ENCODE measurements at regions not wholly inside any gene's neighbourhood (a gene's known extent, or its start where the extent isn't known, plus 50 kb on each side); places are given as distances from the start of the nearest gene placed in this dataset.

DNA sequence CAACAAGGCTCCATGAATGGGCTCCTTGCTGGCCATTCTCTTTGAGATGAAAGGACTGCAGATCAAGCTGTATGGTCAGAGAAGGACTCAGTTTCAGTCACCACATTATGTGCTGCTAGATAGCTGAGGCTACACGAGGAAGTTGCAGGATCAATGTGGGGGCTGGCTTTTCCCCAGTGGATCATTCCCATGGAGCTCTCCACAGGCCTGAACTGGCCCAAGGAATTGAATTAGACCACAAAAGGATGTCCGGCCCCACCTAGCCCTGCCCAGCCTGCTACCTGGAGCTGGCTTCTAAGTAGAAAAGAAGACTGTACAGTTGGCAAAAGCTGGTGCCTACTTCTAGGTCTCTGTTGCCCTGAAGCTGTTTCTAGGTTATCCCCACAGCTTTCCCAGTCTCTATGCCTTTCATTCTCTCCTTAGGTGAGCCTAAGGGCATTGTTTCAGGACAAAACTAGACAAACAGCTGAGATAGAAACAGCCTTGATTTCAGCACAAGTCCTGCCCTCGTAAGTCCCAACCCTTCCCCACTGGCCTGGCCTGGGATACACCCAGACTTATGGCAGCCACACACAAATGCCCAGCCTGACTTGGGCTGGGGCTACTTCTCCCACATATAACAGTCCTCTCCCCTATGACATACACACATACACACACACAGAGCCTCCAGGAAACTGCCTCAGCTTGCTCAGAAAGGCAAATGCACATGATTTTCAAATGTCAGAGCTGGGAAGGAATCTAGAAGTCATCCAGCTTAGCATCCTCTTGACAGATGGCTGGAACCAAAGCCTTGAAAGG is 129.1 kb upstream of the NCAM1 start (continued):
- TF ChIP-seq GABPA (IDR thresholded peaks at IDR 0.05 in 1 of 2, conservative IDR thresholded peaks at IDR 0.05 in 1 of 2) (no peak), FOXA1 (IDR thresholded peaks at IDR 0.05) (no peak), MAX (IDR thresholded peaks at IDR 0.05) (no peak), JUND (IDR thresholded peaks at IDR 0.05) (no peak), CTCF (IDR thresholded peaks at IDR 0.05; ENCODE audit: low read depth, low read length, missing input control) (no peak)

- H3K9me3 ChIP-seq (ENCODE audit: control insufficient read depth in 4 of 4, low read length in 3 of 4), result no peaks in the 10 kb centered on the region
- H3K36me3 ChIP-seq (ENCODE audit: control insufficient read depth in 4 of 4, insufficient read depth in 3 of 4, low read depth in 1 of 4, low read length in 3 of 4), result no peaks in the 10 kb centered on the region
- 22% methylated on average over 5 of the region's 5 CpGs for WGBS
- peaks cover 0 to 6% (median 0%) of the 10 kb centered on the region in 4 donors for H3K27me3 ChIP-seq (ENCODE audit: control insufficient read depth in 4 of 4, insufficient read depth in 4 of 4, low read length in 3 of 4)
- no peak for TF ChIP-seq HNF4A (conservative IDR thresholded peaks at IDR 0.05)
- TF ChIP-seq ZBTB33 (IDR thresholded peaks at IDR 0.05), result no peak
- TF ChIP-seq YY1 (IDR thresholded peaks at IDR 0.05), result no peak
- no peak for TF ChIP-seq SP1 (IDR thresholded peaks at IDR 0.05)
- no peak for TF ChIP-seq RAD21 (IDR thresholded peaks at IDR 0.05)
- TF ChIP-seq ATF3 (IDR thresholded peaks at IDR 0.05), result no peak
- TF ChIP-seq FOXA2 (IDR thresholded peaks at IDR 0.05), result no peak
- no peak for TF ChIP-seq RXRA (IDR thresholded peaks at IDR 0.05)
- no peak for TF ChIP-seq MAX (IDR thresholded peaks at IDR 0.05)
- TF ChIP-seq TAF1 (conservative IDR thresholded peaks at IDR 0.05), result no peak
- no peak for TF ChIP-seq GABPA (IDR thresholded peaks at IDR 0.05 in 1 of 2, conservative IDR thresholded peaks at IDR 0.05 in 1 of 2)
- no peak for TF ChIP-seq FOXA1 (IDR thresholded peaks at IDR 0.05)
- TF ChIP-seq EGR1 (IDR thresholded peaks at IDR 0.05; ENCODE audit: low read depth in 2 of 2), result no peak
- no peak for TF ChIP-seq CTCF (IDR thresholded peaks at IDR 0.05; ENCODE audit: low read depth, low read length, missing input control)
- no peak for TF ChIP-seq JUND (IDR thresholded peaks at IDR 0.05)
- TF ChIP-seq, protein P1, sequence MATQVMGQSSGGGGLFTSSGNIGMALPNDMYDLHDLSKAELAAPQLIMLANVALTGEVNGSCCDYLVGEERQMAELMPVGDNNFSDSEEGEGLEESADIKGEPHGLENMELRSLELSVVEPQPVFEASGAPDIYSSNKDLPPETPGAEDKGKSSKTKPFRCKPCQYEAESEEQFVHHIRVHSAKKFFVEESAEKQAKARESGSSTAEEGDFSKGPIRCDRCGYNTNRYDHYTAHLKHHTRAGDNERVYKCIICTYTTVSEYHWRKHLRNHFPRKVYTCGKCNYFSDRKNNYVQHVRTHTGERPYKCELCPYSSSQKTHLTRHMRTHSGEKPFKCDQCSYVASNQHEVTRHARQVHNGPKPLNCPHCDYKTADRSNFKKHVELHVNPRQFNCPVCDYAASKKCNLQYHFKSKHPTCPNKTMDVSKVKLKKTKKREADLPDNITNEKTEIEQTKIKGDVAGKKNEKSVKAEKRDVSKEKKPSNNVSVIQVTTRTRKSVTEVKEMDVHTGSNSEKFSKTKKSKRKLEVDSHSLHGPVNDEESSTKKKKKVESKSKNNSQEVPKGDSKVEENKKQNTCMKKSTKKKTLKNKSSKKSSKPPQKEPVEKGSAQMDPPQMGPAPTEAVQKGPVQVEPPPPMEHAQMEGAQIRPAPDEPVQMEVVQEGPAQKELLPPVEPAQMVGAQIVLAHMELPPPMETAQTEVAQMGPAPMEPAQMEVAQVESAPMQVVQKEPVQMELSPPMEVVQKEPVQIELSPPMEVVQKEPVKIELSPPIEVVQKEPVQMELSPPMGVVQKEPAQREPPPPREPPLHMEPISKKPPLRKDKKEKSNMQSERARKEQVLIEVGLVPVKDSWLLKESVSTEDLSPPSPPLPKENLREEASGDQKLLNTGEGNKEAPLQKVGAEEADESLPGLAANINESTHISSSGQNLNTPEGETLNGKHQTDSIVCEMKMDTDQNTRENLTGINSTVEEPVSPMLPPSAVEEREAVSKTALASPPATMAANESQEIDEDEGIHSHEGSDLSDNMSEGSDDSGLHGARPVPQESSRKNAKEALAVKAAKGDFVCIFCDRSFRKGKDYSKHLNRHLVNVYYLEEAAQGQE (IDR thresholded peaks at IDR 0.05), result no peak
- TF ChIP-seq HNF4G (IDR thresholded peaks at IDR 0.05), result no peak
- H3K4me1 ChIP-seq (ENCODE audit: control insufficient read depth in 4 of 4, insufficient read depth in 4 of 4, low read length in 3 of 4), result no peaks in the 10 kb centered on the region
- no peak overlapping the region for H3K9ac ChIP-seq (ENCODE audit: low read depth in 1 of 2, low read length in 2 of 2)
- H3K4me3 ChIP-seq (ENCODE audit: low read depth in 1 of 3, low read length in 3 of 3), result no peak overlapping the region
- no peak for DNase-seq (ENCODE audit: low spot score)
- H3K27ac ChIP-seq (ENCODE audit: low read depth in 1 of 2, low read length in 2 of 2), result no peak overlapping the region
Observed at GRCh38 chr11:112834277-112834755, 126.9 kb upstream of the NCAM1 start.

Data from liver (tissue), 8 donors.